ENCODE measurements at regions not wholly inside any gene's neighbourhood (a gene's known extent, or its start where the extent isn't known, plus 50 kb on each side); places are given as distances from the start of the nearest gene placed in this dataset.

DNA sequence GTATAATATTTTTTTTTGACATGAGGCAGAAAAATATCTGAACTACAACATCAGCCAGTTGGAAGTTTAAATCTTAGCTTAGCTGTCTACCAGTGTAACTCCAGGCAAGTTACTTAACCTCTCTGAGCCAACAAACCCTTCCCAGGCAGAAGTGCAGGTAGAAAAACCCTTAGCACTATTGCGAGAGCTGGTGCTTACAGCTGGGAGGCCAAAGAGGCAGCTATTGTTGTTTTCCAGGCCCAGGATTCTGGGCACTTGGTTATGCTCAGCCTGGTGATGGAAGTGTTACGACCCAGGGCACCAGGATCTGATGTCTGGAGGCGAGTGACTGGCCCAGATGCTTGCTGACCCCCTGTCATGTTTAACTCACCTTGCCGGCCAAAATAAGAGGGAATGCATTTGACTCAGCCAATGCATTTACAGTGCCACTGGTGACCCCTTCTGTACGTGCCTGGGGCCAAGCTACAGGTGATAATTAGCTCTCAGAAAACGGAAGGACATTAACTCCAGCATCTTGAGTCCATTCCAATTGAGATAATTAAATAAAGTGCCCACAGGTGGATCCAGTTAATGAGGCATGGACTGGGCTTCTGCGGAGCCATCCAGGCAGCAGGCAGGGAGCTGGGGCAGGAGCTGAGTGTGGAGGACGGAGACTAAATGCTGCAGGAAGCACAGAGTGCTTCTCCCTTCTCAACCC is 126.5 kb upstream of the HABP2 start:
- TF ChIP-seq, protein P1, sequence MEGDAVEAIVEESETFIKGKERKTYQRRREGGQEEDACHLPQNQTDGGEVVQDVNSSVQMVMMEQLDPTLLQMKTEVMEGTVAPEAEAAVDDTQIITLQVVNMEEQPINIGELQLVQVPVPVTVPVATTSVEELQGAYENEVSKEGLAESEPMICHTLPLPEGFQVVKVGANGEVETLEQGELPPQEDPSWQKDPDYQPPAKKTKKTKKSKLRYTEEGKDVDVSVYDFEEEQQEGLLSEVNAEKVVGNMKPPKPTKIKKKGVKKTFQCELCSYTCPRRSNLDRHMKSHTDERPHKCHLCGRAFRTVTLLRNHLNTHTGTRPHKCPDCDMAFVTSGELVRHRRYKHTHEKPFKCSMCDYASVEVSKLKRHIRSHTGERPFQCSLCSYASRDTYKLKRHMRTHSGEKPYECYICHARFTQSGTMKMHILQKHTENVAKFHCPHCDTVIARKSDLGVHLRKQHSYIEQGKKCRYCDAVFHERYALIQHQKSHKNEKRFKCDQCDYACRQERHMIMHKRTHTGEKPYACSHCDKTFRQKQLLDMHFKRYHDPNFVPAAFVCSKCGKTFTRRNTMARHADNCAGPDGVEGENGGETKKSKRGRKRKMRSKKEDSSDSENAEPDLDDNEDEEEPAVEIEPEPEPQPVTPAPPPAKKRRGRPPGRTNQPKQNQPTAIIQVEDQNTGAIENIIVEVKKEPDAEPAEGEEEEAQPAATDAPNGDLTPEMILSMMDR (IDR thresholded peaks at IDR 0.05): no peak
- TF ChIP-seq POLR2A (IDR thresholded peaks at IDR 0.05): no peak
